ENCODE measurements at regions not wholly inside any gene's neighbourhood (a gene's known extent, or its start where the extent isn't known, plus 50 kb on each side); places are given as distances from the start of the nearest gene placed in this dataset.

DNA sequence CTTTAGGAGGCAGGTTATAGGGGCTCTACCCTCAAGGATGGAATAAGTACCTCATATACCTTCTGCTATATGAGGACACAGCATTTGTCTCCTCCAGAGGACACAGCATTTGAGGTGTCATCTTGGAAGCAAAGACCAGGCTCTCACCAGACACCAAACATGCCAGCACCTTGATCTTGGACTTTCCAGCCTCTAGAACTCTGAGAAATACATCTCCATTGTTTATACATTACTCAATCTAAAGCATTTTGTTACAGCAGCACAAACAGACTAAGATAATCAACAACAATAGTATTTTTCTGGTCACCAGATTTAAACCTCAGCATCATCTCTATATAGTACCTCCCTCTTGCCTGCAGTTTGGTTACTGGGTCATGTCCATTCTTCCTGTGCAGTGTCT lies 237.5 kb upstream of the KLF3 start:
- no peak for ATAC-seq (ENCODE audit: insufficient number of reproducible peaks, low FRiP score, low read depth)
- TF ChIP-seq, protein P1, sequence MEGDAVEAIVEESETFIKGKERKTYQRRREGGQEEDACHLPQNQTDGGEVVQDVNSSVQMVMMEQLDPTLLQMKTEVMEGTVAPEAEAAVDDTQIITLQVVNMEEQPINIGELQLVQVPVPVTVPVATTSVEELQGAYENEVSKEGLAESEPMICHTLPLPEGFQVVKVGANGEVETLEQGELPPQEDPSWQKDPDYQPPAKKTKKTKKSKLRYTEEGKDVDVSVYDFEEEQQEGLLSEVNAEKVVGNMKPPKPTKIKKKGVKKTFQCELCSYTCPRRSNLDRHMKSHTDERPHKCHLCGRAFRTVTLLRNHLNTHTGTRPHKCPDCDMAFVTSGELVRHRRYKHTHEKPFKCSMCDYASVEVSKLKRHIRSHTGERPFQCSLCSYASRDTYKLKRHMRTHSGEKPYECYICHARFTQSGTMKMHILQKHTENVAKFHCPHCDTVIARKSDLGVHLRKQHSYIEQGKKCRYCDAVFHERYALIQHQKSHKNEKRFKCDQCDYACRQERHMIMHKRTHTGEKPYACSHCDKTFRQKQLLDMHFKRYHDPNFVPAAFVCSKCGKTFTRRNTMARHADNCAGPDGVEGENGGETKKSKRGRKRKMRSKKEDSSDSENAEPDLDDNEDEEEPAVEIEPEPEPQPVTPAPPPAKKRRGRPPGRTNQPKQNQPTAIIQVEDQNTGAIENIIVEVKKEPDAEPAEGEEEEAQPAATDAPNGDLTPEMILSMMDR (IDR thresholded peaks at IDR 0.05) = no peak

DNA sequence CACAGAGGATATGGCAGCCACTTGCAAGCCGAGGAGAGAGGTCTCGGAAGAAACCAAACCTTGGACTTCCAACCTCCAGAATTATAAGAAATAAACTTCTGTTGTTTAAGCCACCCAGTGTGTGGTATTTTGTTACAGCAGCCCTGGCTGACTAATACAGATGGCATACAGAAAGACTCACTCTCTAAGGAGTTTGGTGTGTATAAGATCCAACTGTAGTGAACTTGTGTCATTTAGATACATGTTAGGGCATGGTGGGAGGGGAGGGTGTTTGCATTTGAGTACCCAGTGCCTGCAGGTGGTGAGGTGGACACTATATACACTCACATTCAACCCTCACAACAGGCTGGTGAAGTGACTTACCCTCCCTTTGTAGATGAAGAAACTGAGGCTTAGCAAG lies 233.2 kb upstream of the KLF3 start:
- no peaks in the 10 kb centered on the region for H3K4me1 ChIP-seq (ENCODE audit: control insufficient read depth in 1 of 2, low read depth in 2 of 2)
- no peaks in the 10 kb centered on the region for H3K36me3 ChIP-seq
- no peak for DNase-seq (ENCODE audit: low spot score)
- H3K27me3 ChIP-seq (replicated peaks; ENCODE audit: insufficient read depth) = no peaks in the 10 kb centered on the region
- no peak overlapping the region for H3K27ac ChIP-seq
- no peak overlapping the region for H3K4me3 ChIP-seq
- no peak for ATAC-seq (ENCODE audit: insufficient number of reproducible peaks, low FRiP score, low read depth)
- no peaks in the 10 kb centered on the region for H3K9me3 ChIP-seq
- TF ChIP-seq, protein P1 (IDR thresholded peaks at IDR 0.05) = no peak

More for the DNA sequence above, 237.5 kb upstream of the KLF3 start:
- Histone ChIP-seq H3K36me3 (no peaks in the 10 kb centered on the region), H3K27ac (no peak overlapping the region), H3K27me3 (replicated peaks; ENCODE audit: insufficient read depth) (no peaks in the 10 kb centered on the region), H3K4me3 (no peak overlapping the region), H3K9me3 (no peaks in the 10 kb centered on the region), H3K4me1 (ENCODE audit: control insufficient read depth in 1 of 2, low read depth in 2 of 2) (no peaks in the 10 kb centered on the region)
- no peak for DNase-seq (ENCODE audit: low spot score)

DNA sequence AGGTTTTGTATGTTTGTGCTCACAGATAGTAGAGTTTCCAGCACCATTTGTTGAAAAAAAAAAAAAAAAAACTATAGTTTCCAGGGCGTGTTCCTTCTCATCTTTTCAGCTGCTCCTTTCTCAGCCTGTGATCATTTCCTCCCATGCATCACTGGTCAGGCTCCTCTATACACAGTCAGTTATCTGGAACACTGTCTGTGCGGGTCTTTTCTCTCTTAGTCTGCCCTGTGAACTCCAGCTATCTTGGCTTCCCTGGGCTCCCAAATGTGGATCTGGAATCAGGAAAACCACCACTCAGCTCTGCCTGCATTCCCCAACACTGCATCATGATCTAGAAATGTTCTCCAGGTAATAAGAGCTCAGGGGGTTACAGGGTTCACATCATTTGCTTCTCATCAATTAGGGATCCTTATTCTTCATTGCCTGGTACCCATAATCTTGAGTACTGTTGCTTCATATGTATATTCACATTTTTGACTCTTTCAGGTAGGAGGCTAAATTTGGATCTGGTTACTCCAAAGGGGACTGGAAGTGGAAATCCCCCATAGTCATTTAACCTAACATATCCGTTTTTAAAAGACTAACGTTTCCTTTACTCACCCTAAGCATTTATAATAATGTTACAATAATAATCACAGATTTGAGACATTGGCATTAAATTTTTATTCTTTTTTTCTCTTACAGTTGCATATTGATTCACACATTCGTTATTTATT lies 221.8 kb upstream of the KLF3 start:
- DNase-seq (ENCODE audit: low spot score) (no peak), ATAC-seq (ENCODE audit: insufficient number of reproducible peaks, low FRiP score, low read depth) (no peak)
- Histone ChIP-seq H3K9me3 (peaks cover 4% of the 10 kb centered on the region), H3K27ac (no peak overlapping the region), H3K4me3 (no peak overlapping the region), H3K4me1 (ENCODE audit: control insufficient read depth in 1 of 2, low read depth in 2 of 2) (no peaks in the 10 kb centered on the region), H3K27me3 (replicated peaks; ENCODE audit: insufficient read depth) (no peaks in the 10 kb centered on the region), H3K36me3 (no peaks in the 10 kb centered on the region)
- TF ChIP-seq, protein P1 (IDR thresholded peaks at IDR 0.05) = no peak

DNA sequence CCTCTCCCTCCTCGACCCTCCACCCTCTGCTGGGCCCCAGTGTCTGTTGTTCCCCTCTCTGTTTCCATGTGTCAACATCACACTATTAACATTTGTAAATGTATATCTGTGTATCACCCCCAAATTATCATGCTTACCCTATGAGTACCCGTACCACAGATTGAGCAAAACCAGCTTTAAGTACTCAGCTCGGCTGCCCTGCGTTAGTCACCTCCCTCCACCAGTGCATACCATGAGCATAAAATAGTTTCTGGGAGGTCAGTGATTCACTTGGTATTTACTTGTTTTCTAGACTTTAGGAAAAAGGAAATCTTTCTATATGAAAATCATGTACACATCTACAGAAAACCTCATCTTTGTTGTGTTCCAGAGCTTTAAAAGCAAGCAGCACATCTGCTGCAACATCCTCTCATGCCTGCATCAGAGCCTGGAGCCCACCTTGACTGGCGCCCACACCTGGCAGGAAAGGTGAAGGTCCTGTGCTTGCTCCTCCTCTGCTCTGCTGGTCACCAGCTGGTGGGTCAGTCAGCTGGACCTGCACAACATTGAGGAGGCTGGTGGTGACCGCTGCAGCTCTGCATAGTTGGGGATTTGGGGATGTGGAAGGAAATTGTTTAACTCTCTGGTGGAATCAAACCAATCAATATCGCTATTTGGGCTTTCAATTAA lies 214.4 kb upstream of the KLF3 start:
- H3K27me3 ChIP-seq (replicated peaks; ENCODE audit: insufficient read depth) = no peaks in the 10 kb centered on the region
- H3K9me3 ChIP-seq = no peaks in the 10 kb centered on the region
- DNase-seq (ENCODE audit: low spot score) = no peak
- no peak overlapping the region for H3K4me3 ChIP-seq
- H3K4me1 ChIP-seq (ENCODE audit: control insufficient read depth in 1 of 2, low read depth in 2 of 2) = peaks cover 0 to 6% of the 10 kb centered on the region in 2 donors
- H3K36me3 ChIP-seq = no peaks in the 10 kb centered on the region
- H3K27ac ChIP-seq = no peak overlapping the region
- TF ChIP-seq, protein P1 (IDR thresholded peaks at IDR 0.05) = no peak
- ATAC-seq (ENCODE audit: insufficient number of reproducible peaks, low FRiP score, low read depth) = no peak

DNA sequence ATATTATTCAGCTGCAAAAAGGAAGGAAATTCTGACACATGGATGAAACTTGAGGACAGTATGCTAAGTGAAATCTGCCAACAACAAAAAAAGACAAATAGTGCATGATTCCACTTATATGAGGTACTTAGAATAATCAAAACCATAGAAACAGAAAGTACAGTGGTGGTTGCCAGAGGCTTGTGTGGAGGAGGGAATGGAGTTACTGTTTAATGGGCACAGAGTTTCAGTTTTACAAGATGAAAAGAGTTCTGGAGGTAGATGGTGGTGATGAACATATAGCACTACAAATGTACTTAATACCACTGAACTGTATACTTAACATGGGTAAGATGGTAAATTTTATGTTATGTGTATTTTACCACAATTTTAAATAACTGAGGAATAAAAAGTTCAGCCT lies 212.0 kb upstream of the KLF3 start:
- Histone ChIP-seq H3K4me3 (no peak overlapping the region), H3K27me3 (replicated peaks; ENCODE audit: insufficient read depth) (no peaks in the 10 kb centered on the region), H3K9me3 (no peaks in the 10 kb centered on the region), H3K4me1 (ENCODE audit: control insufficient read depth in 1 of 2, low read depth in 2 of 2) (peaks cover 0 to 6% of the 10 kb centered on the region in 2 donors), H3K27ac (no peak overlapping the region), H3K36me3 (no peaks in the 10 kb centered on the region)
- TF ChIP-seq, protein P1 (IDR thresholded peaks at IDR 0.05) = no peak
- DNase-seq (ENCODE audit: low spot score) = no peak
- no peak for ATAC-seq (ENCODE audit: insufficient number of reproducible peaks, low FRiP score, low read depth)
